Adrenal gland (tissue), 9 donors: ENCODE measurements at regions not wholly inside any gene's neighbourhood (a gene's known extent, or its start where the extent isn't known, plus 50 kb on each side); places are given as distances from the start of the nearest gene placed in this dataset.

Source experiments
- DNase-seq, 7 donors: peaks; one replicate each; pipeline ENCODE4 v3.0.0-alpha.2; 2019 to 2020
- H3K27ac ChIP-seq, 5 donors: fragments of 200-600 bp; sonication (generic) in 4 of 5; 1 replicate in 3 of 5; 2 replicates in 2 of 5; pipeline versions ENCODE4 v1.5.1 to v1.8.0; 2016 to 2020; ENCODE audit warnings: mild to moderate bottlenecking in 1 of 5
- H3K27me3 ChIP-seq: fragments of 200-600 bp; 2 replicates; pipeline ENCODE4 v1.8.0; 2021
- H3K36me3 ChIP-seq, 2 donors: fragments of 200-600 bp; replicated peaks in 1 of 2; 1 replicate in 1 of 2; 2 replicates in 1 of 2; pipeline versions ENCODE4 v1.5.1 to v1.8.0; 2018 to 2022
- H3K4me1 ChIP-seq, 2 donors: fragments of 200-600 bp; replicated peaks in 1 of 2; 1 replicate in 1 of 2; 2 replicates in 1 of 2; pipeline versions ENCODE4 v1.5.1 to v1.8.0; 2018 to 2021
- H3K4me3 ChIP-seq, 4 donors: fragments of 200-600 bp; sonication (generic) in 3 of 4; one replicate each; pipeline ENCODE4 v1.5.1; 2016 to 2018
- H3K9me3 ChIP-seq, 3 donors: fragments of 200-600 bp; sonication (generic) in 1 of 3; replicated peaks in 1 of 3; 1 replicate in 2 of 3; 2 replicates in 1 of 3; pipeline versions ENCODE4 v1.5.1 to v1.8.0; 2016 to 2021
- POLR2A ChIP-seq, 2 donors: fragments of 450-650 bp; IDR thresholded peaks; one replicate each; pipeline ENCODE4 v1.6.1; 2017; ENCODE audit warnings: antibody characterized with exemption in 2 of 2, mild to moderate bottlenecking in 2 of 2, moderate library complexity in 1 of 2
- WGBS, 4 donors: extraction: QIAGEN DNeasy Blood & Tissue Kit in 2 of 4; methylation state at CpG; one replicate each; pipeline versions ENCODE4 v1.1.5 to v1.1.7; 2013 to 2017; 5-methylcytosine and 5-hydroxymethylcytosine counted together
- intact Hi-C, 2 donors: fragments of 100-400 bp; cut with DNase I; formaldehyde crosslinking; loops; one replicate each; pipeline versions ENCODE4 v1.14.1 to v1.15.0; 2022 to 2023
- TF ChIP-seq, protein P1 (sequence below), 6 experiments: fragments of 450-650 bp in 4 of 6; fragments of 200-600 bp in 2 of 6; sonication (generic) in 1 of 6; IDR thresholded peaks; 1 replicate in 5 of 6; 2 replicates in 1 of 6; pipeline versions ENCODE4 v1.5.1 to v1.8.0; 2016 to 2021; ENCODE audit warnings: antibody characterized with exemption in 6 of 6, mild to moderate bottlenecking in 2 of 6, moderate library complexity in 1 of 6
- donor health status: healthy with polysubstance abuse.
- donor health status: Bipolar disorder and iron deficiency.
- donor health status: DM: yes; HTN: yes; CAD: no.
- donor health status: DM: no; HTN: no; CAD: no.
- donor health status: DM: no; HTN: no; CAD: no.

DNA sequence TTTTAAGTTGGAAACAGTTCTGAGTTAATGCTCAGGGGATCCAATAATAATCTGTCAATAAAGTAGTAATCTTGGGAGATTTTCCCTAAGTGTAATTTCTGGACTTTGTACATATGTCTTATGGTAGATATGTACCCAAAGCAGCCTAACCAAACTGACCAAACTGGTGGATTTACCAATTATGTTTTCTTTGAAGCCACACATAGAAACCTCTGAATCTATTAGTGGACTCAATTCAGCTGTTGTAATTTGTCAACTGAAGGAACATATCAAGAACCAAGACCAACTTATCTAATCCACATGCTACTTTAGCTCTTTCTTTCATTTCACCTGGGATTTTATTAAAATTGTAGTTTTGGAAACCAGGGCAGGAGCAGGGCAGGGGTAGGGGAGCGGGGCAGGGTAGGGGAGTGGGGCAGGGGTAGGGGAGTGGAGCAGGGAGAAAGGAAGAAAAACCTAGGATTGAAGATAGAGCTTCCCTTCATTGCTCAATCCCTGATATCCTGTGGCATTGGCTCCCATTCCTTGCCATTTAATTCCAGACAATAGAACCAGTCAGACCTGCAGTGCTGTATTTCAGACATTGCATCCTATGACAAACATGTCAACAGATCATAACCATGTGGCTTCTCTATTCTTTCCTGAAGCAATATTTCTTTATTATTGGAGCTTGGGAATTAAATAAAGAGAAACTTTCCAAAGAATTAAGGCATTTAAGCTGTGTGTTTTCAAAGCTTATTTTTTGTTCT lies 101.8 kb downstream of the NFKBIZ start:
- no peak overlapping the region for H3K27ac ChIP-seq
- TF ChIP-seq, protein P1, sequence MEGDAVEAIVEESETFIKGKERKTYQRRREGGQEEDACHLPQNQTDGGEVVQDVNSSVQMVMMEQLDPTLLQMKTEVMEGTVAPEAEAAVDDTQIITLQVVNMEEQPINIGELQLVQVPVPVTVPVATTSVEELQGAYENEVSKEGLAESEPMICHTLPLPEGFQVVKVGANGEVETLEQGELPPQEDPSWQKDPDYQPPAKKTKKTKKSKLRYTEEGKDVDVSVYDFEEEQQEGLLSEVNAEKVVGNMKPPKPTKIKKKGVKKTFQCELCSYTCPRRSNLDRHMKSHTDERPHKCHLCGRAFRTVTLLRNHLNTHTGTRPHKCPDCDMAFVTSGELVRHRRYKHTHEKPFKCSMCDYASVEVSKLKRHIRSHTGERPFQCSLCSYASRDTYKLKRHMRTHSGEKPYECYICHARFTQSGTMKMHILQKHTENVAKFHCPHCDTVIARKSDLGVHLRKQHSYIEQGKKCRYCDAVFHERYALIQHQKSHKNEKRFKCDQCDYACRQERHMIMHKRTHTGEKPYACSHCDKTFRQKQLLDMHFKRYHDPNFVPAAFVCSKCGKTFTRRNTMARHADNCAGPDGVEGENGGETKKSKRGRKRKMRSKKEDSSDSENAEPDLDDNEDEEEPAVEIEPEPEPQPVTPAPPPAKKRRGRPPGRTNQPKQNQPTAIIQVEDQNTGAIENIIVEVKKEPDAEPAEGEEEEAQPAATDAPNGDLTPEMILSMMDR (IDR thresholded peaks at IDR 0.05), result no peak
- DNase-seq, result no peak
- 85 to 94% (median 93%) methylated on average over 1 of the region's 1 CpG for WGBS, 4 donors
- H3K36me3 ChIP-seq, result no peaks in the 10 kb centered on the region
- no peaks in the 10 kb centered on the region for H3K27me3 ChIP-seq
- no peaks in the 10 kb centered on the region for H3K9me3 ChIP-seq
- no peaks in the 10 kb centered on the region for H3K4me1 ChIP-seq
- no peak overlapping the region for H3K4me3 ChIP-seq
- intact Hi-C loops, result no loop called here

DNA sequence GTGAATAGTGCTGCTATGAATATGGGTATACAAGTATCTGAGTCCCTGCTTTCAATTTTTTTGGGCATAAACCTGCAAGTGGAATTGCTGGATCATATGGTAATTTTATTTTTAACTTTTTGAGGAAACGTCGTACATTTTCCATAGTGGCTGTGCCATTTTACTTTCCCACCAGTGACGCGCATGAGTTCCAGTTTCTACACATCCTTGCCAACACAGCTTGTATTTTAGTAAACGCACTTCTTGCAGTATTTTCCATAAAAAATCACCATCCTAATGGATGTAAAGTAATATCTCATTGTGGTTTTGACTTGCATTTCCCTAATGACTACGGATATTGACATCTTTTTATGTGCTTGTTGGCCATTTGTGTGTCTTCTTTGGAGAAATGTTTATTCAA lies 105.0 kb downstream of the NFKBIZ start:
- intact Hi-C loops, result no loop called here
- Histone ChIP-seq H3K4me1 (no peaks in the 10 kb centered on the region), H3K27me3 (no peaks in the 10 kb centered on the region), H3K27ac (no peak overlapping the region), H3K4me3 (no peak overlapping the region), H3K36me3 (no peaks in the 10 kb centered on the region), H3K9me3 (no peaks in the 10 kb centered on the region)
- DNase-seq, result no peak
- TF ChIP-seq, protein P1 (IDR thresholded peaks at IDR 0.05), result no peak
- TF ChIP-seq POLR2A (IDR thresholded peaks at IDR 0.05), result no peak
- WGBS, 4 donors, result 46 to 74% (median 69%) methylated on average over 6 of the region's 6 CpGs

DNA sequence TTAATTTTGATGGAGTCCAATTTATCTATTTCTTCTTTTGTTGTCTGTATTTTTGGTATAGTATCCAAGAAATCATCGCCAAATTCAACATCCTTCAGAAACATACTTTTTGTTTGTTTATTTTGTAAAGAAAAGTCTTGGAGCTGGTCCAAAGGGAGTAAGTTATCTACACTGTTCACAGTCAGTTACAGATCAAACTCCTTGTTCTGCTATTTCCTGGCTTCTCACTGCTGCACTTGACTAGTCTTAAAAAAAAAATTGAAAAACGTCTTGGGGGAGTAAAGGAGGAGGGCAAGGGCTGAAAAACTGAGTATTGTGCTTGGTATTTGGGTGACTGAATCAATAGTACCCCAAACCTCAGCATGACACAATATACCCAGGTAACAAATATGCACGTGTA lies 105.6 kb downstream of the NFKBIZ start:
- Histone ChIP-seq H3K4me1 (no peaks in the 10 kb centered on the region), H3K27me3 (no peaks in the 10 kb centered on the region), H3K36me3 (no peaks in the 10 kb centered on the region), H3K4me3 (no peak overlapping the region), H3K27ac (no peak overlapping the region), H3K9me3 (no peaks in the 10 kb centered on the region)
- WGBS, 4 donors, result 34 to 41% (median 38%) methylated on average over 3 of the region's 3 CpGs
- intact Hi-C loops, result no loop called here
- DNase-seq, result no peak
- TF ChIP-seq, protein P1 (IDR thresholded peaks at IDR 0.05), result no peak
- TF ChIP-seq POLR2A (IDR thresholded peaks at IDR 0.05), result no peak

DNA sequence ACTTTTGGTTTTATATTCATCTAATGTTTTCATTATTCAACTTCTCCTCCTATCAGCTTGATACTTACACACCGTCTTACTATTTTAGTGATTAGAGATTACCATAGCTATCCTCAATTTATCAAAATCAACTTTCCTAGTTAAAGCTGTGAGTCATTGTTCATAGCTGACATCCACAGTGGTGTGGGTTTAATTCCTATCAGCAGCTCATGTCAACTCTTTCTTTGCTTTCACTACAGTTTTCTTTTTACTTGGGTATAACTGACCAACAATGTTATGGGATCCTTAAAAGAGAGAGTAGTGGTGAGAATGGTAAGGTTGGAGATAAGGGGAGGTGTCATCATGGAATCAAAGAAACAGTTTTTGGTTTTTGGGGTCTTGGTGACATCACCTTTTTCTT lies 112.7 kb downstream of the NFKBIZ start:
- Histone ChIP-seq H3K4me3 (no peak overlapping the region), H3K36me3 (no peaks in the 10 kb centered on the region), H3K27ac (no peak overlapping the region), H3K4me1 (no peaks in the 10 kb centered on the region), H3K9me3 (no peaks in the 10 kb centered on the region), H3K27me3 (no peaks in the 10 kb centered on the region)
- no peak for DNase-seq
- intact Hi-C loops, result no loop called here
- 36 to 60% (median 43%) methylated on average over 1 of the region's 1 CpG for WGBS, 4 donors
- no peak for TF ChIP-seq POLR2A (IDR thresholded peaks at IDR 0.05)
- TF ChIP-seq, protein P1 (IDR thresholded peaks at IDR 0.05), result no peak
